ENCODE measurements at regions not wholly inside any gene's neighbourhood (a gene's known extent, or its start where the extent isn't known, plus 50 kb on each side); places are given as distances from the start of the nearest gene placed in this dataset.

DNA sequence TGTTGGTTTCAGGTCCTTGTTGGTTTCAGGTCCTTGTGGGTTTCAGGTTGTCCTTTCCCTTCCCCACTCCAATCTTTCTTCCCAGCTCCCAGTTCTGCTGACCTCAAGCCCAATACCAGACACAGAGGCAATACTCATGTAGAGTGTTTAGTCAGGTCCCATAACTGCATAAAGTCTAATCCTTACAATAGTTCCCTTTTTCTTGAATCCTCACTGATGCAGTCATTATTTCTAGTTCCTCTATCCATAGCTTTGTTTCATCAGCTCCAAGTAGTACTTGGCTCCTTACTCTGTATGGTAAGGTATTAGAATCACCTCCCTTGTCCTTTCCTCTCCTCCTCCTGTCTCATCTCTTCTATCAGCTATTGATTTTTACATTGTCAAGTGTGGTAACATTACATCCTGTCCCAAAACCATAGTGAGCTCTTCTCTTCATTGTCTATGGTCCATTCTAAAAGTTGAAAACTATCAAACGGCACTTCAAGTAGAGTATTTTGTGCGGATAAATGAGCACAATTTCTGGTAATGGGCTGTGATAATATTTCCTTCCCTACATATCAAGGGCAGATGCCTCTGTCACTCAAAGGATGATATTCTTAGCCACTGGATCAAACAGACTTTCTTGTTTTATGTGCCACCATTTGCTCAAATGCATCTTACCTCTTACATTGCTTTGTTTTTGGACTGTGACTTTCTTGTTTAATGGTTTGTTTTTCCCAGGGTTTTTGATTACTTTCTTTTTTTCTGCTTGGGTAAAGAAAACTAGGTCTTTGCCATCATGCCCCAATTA, 57.2 kb upstream of the JDP2 start:
- Histone ChIP-seq H3K9me3 (ENCODE audit: control insufficient read depth, low read depth, low read length) (no peaks in the 10 kb centered on the region), H3K4me3 (ENCODE audit: low read length) (no peak overlapping the region), H3K4me1 (ENCODE audit: control insufficient read depth, insufficient read depth, low read length) (no peaks in the 10 kb centered on the region), H3K27me3 (ENCODE audit: control insufficient read depth, insufficient read depth, low read length) (no peaks in the 10 kb centered on the region), H3K27ac (ENCODE audit: low read length) (no peak overlapping the region), H3K36me3 (ENCODE audit: control insufficient read depth, insufficient read depth, low read length) (no peaks in the 10 kb centered on the region)
- WGBS (ENCODE audit: insufficient coverage, low lambda C conversion rate), result 67% methylated on average over 1 of the region's 2 CpGs
- DNase-seq, result no peak

DNA sequence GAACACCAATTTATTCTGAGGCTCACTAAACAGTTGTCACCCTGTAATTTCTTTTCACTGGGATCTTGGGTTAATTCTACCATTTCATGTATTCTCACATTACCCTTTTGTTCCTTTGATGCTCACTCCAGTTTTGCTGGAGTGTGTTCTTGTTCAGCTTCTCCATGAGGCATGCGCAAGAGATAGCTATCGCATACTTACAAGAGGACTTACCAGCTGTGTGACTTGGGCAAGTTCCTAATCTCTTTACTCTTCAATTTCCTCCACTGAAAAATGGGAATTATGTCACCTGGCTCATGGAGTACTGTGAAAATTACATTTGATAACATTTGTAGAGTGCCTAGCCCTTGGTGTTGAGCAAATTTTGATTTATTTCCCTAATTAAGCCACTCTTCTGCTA, 56.5 kb upstream of the JDP2 start:
- no peaks in the 10 kb centered on the region for H3K4me1 ChIP-seq (ENCODE audit: control insufficient read depth, insufficient read depth, low read length)
- no peak overlapping the region for H3K27ac ChIP-seq (ENCODE audit: low read length)
- no peak for DNase-seq
- 100% methylated on average over 2 of the region's 2 CpGs for WGBS (ENCODE audit: insufficient coverage, low lambda C conversion rate)
- H3K9me3 ChIP-seq (ENCODE audit: control insufficient read depth, low read depth, low read length), result no peaks in the 10 kb centered on the region
- no peaks in the 10 kb centered on the region for H3K27me3 ChIP-seq (ENCODE audit: control insufficient read depth, insufficient read depth, low read length)
- no peaks in the 10 kb centered on the region for H3K36me3 ChIP-seq (ENCODE audit: control insufficient read depth, insufficient read depth, low read length)
- H3K4me3 ChIP-seq (ENCODE audit: low read length), result no peak overlapping the region

DNA sequence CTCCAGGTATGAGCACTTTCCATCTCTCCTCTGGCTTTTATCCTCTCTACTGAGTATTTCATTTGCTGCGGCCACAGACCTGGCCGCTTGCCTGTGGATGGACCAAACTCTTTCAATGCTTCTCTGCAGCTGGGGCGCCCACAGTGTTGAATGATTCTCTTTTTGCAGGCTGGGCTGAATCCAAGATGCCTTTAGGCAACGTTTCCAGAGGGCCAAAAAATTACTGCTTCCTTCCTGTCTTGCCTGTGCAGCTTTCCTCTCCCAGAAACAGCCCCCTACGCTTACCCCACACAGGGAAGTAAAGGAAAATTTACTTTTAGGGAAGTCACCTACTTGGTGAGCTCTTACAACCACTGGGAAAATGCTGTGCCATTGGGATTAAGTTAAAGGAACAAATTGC, 55.6 kb upstream of the JDP2 start:
- DNase-seq, result no peak
- Histone ChIP-seq H3K36me3 (ENCODE audit: control insufficient read depth, insufficient read depth, low read length) (no peaks in the 10 kb centered on the region), H3K9me3 (ENCODE audit: control insufficient read depth, low read depth, low read length) (no peaks in the 10 kb centered on the region), H3K4me1 (ENCODE audit: control insufficient read depth, insufficient read depth, low read length) (no peaks in the 10 kb centered on the region), H3K27me3 (ENCODE audit: control insufficient read depth, insufficient read depth, low read length) (no peaks in the 10 kb centered on the region), H3K4me3 (ENCODE audit: low read length) (no peak overlapping the region), H3K27ac (ENCODE audit: low read length) (no peak overlapping the region)
- no CpG with 5 or more reads among the region's 5 CpGs for WGBS (ENCODE audit: insufficient coverage, low lambda C conversion rate)

DNA sequence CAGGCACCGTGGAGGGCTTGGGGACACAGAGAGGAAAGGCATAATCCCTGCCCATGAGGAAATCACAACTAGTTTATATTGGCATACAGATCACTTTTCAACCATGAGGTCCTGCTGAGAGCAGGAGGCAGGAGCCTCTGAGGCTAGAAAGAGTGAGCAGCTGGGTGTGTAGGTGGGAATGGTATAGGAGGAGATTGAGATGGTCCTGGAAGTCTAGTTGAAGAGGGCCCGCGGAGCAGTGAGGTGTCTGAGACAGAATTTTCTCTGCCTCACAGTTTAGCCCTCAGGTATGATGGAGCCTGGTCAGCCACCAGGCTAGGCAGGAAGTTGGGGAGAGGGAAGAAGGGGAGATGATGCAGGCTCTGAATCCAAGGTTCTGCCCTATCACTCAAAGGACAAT, 54.7 kb upstream of the JDP2 start:
- H3K4me3 ChIP-seq (ENCODE audit: low read length), result no peak overlapping the region
- WGBS (ENCODE audit: insufficient coverage, low lambda C conversion rate), result no CpG with 5 or more reads among the region's 3 CpGs
- no peaks in the 10 kb centered on the region for H3K4me1 ChIP-seq (ENCODE audit: control insufficient read depth, insufficient read depth, low read length)
- H3K9me3 ChIP-seq (ENCODE audit: control insufficient read depth, low read depth, low read length), result no peaks in the 10 kb centered on the region
- H3K36me3 ChIP-seq (ENCODE audit: control insufficient read depth, insufficient read depth, low read length), result no peaks in the 10 kb centered on the region
- no peak overlapping the region for H3K27ac ChIP-seq (ENCODE audit: low read length)
- no peak for DNase-seq
- H3K27me3 ChIP-seq (ENCODE audit: control insufficient read depth, insufficient read depth, low read length), result no peaks in the 10 kb centered on the region

DNA sequence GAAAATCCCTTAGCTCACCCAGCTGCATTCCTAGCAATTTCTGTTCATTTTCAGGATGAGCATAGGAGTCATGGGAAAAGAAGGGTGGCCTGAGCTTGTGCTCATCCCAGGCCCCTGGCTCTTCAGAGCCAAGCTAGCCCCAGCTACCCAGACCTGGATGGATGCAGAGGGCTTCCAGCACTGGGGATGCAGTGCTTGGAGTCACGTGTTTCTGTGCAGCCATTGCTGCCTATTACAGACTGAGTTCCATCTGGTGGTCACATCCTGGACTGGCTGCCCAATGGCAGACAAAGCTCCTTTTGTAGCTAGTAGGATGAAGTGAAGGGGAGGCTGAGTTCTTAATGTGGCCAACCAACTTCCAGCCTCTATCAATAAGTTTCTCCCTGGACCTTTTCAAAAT, 54.2 kb upstream of the JDP2 start:
- Histone ChIP-seq H3K9me3 (ENCODE audit: control insufficient read depth, low read depth, low read length) (no peaks in the 10 kb centered on the region), H3K4me3 (ENCODE audit: low read length) (no peak overlapping the region), H3K27ac (ENCODE audit: low read length) (no peak overlapping the region), H3K27me3 (ENCODE audit: control insufficient read depth, insufficient read depth, low read length) (no peaks in the 10 kb centered on the region), H3K36me3 (ENCODE audit: control insufficient read depth, insufficient read depth, low read length) (no peaks in the 10 kb centered on the region), H3K4me1 (ENCODE audit: control insufficient read depth, insufficient read depth, low read length) (no peaks in the 10 kb centered on the region)
- WGBS (ENCODE audit: insufficient coverage, low lambda C conversion rate), result no CpG with 5 or more reads among the region's 1 CpG
- no peak for DNase-seq

DNA sequence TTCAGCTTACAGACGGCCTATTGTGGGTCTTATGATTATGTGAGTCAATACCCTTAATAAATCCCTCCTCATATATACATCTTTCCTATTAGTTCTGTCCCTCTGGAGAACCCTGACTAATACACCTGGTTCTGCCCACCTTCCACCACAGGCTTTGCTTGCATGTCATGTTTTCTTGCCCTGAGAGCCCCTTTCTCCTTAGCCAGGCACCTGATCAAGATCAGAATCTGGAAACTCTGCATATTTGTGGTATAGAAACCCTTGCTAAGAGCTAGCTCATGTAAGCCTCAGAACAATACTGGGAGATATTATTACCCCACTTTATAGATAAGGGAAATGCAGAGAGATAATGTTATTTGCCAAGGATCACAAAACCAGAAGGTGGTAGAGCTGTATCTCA, 52.9 kb upstream of the JDP2 start:
- Histone ChIP-seq H3K4me3 (ENCODE audit: low read length) (no peak overlapping the region), H3K27ac (ENCODE audit: low read length) (no peak overlapping the region), H3K4me1 (ENCODE audit: control insufficient read depth, insufficient read depth, low read length) (no peaks in the 10 kb centered on the region), H3K27me3 (ENCODE audit: control insufficient read depth, insufficient read depth, low read length) (no peaks in the 10 kb centered on the region), H3K36me3 (ENCODE audit: control insufficient read depth, insufficient read depth, low read length) (no peaks in the 10 kb centered on the region), H3K9me3 (ENCODE audit: control insufficient read depth, low read depth, low read length) (no peaks in the 10 kb centered on the region)
- DNase-seq, result peak in 1 of 2 donors; percentile 41
- no CpG with 5 or more reads among the region's 1 CpG for WGBS (ENCODE audit: insufficient coverage, low lambda C conversion rate)

DNA sequence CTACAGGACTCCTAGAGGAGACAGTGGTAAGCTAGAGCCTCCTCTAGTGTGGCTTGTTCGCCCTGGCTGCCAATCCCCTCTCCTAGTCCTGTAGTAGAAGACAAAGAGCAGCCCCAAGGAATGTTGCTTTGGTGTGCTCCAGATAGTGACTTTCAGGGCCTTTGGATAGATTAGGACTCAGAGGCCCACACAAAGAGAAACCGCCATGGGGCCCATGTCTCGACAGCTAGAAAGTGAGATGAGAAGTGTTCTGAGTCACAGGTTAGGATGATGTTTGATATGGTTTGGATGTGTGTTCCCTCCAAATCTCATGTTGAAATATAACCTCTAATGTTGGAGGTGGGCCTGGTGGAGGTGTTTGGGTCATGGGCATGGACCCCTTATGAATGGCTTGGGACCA, 51.8 kb upstream of the JDP2 start:
- DNase-seq, result no peak

More for the DNA sequence above, 51.8 kb upstream of the JDP2 start:
- whole genome bisulfite sequencing (ENCODE audit: insufficient coverage, low lambda C conversion rate), result no CpG with 5 or more reads among the region's 3 CpGs
- H3K27me3 ChIP-seq (ENCODE audit: control insufficient read depth, insufficient read depth, low read length), result no peaks in the 10 kb centered on the region
- H3K9me3 ChIP-seq (ENCODE audit: control insufficient read depth, low read depth, low read length), result no peaks in the 10 kb centered on the region
- no peaks in the 10 kb centered on the region for H3K36me3 ChIP-seq (ENCODE audit: control insufficient read depth, insufficient read depth, low read length)
- H3K4me1 ChIP-seq (ENCODE audit: control insufficient read depth, insufficient read depth, low read length), result no peaks in the 10 kb centered on the region
- no peak overlapping the region for H3K27ac ChIP-seq (ENCODE audit: low read length)
- no peak overlapping the region for H3K4me3 ChIP-seq (ENCODE audit: low read length)
